ENCODE measurements at regions not wholly inside any gene's neighbourhood (a gene's known extent, or its start where the extent isn't known, plus 50 kb on each side); places are given as distances from the start of the nearest gene placed in this dataset.

GRCh38 chr9:119903851-119904250, 534.6 kb upstream of the BRINP1 start:
- DNase-seq = no peak
- Histone ChIP-seq H3K36me3 (no peaks in the 10 kb centered on the region), H3K27me3 (no peaks in the 10 kb centered on the region), H3K4me1 (no peaks in the 10 kb centered on the region), H3K4me3 (no peak overlapping the region), H3K9me3 (peaks cover 0 to 8% (median 0%) of the 10 kb centered on the region in 3 donors), H3K27ac (no peak overlapping the region)
- intact Hi-C loops (cut with DNase I; ENCODE audit: low total_unique reads) = no loop called here
- TF ChIP-seq CTCF (IDR thresholded peaks at IDR 0.05) = no peak

- no peak for DNase-seq
- intact Hi-C loops (cut with DNase I; ENCODE audit: low total_unique reads) = no loop called here
- Histone ChIP-seq H3K4me1 (no peaks in the 10 kb centered on the region), H3K36me3 (no peaks in the 10 kb centered on the region), H3K27ac (no peak overlapping the region), H3K27me3 (no peaks in the 10 kb centered on the region), H3K9me3 (peaks cover 0 to under 1% (median 0%) of the 10 kb centered on the region in 3 donors), H3K4me3 (no peak overlapping the region)
- no peak for TF ChIP-seq CTCF (IDR thresholded peaks at IDR 0.05)
Measured at GRCh38 chr9:119902611-119903010, 533.4 kb upstream of the BRINP1 start.

GRCh38 chr9:119898316-119898715, 529.1 kb upstream of the BRINP1 start:
- Histone ChIP-seq H3K36me3 (no peaks in the 10 kb centered on the region), H3K27me3 (no peaks in the 10 kb centered on the region), H3K4me3 (no peak overlapping the region), H3K4me1 (no peaks in the 10 kb centered on the region), H3K9me3 (no peaks in the 10 kb centered on the region), H3K27ac (no peak overlapping the region)
- intact Hi-C loops (cut with DNase I; ENCODE audit: low total_unique reads) = no loop called here
- no peak for TF ChIP-seq CTCF (IDR thresholded peaks at IDR 0.05)
- DNase-seq = no peak

- H3K4me1 ChIP-seq = no peaks in the 10 kb centered on the region
- no peaks in the 10 kb centered on the region for H3K27me3 ChIP-seq
- no peak overlapping the region for H3K27ac ChIP-seq
- H3K9me3 ChIP-seq = no peaks in the 10 kb centered on the region
- no peak for DNase-seq
- no peak for TF ChIP-seq CTCF (IDR thresholded peaks at IDR 0.05)
- intact Hi-C loops (cut with DNase I; ENCODE audit: low total_unique reads) = no loop called here
- no peak overlapping the region for H3K4me3 ChIP-seq
- no peaks in the 10 kb centered on the region for H3K36me3 ChIP-seq
Measured at GRCh38 chr9:119884438-119884837, 515.2 kb upstream of the BRINP1 start.

GRCh38 chr9:119881898-119882297, 512.7 kb upstream of the BRINP1 start:
- Histone ChIP-seq H3K4me1 (no peaks in the 10 kb centered on the region), H3K27ac (no peak overlapping the region), H3K36me3 (no peaks in the 10 kb centered on the region), H3K27me3 (no peaks in the 10 kb centered on the region), H3K9me3 (no peaks in the 10 kb centered on the region), H3K4me3 (no peak overlapping the region)
- no peak for TF ChIP-seq CTCF (IDR thresholded peaks at IDR 0.05)
- intact Hi-C loops (cut with DNase I; ENCODE audit: low total_unique reads) = no loop called here
- no peak for DNase-seq

GRCh38 chr9:119880361-119880760, 511.1 kb upstream of the BRINP1 start:
- no peak overlapping the region for H3K27ac ChIP-seq
- intact Hi-C loops (cut with DNase I; ENCODE audit: low total_unique reads) = no loop called here
- no peak for DNase-seq
- H3K4me1 ChIP-seq = no peaks in the 10 kb centered on the region
- no peaks in the 10 kb centered on the region for H3K9me3 ChIP-seq
- no peaks in the 10 kb centered on the region for H3K36me3 ChIP-seq
- no peaks in the 10 kb centered on the region for H3K27me3 ChIP-seq
- no peak overlapping the region for H3K4me3 ChIP-seq
- TF ChIP-seq CTCF (IDR thresholded peaks at IDR 0.05) = no peak
